Upper lobe of left lung (tissue), 6 donors: ENCODE measurements at regions not wholly inside any gene's neighbourhood (a gene's known extent, or its start where the extent isn't known, plus 50 kb on each side); places are given as distances from the start of the nearest gene placed in this dataset.

Experiments
- ATAC-seq, 2 donors: fragments of 200-7000 bp; cut with Tn5 transposase; one replicate each; pipeline ENCODE4 v1.9.1; 2022; ENCODE audit warnings: mild to moderate bottlenecking in 2 of 2, moderate library complexity in 2 of 2; ENCODE audit not compliant: low FRiP score in 2 of 2
- DNase-seq, 2 donors: peaks; one replicate each; pipeline ENCODE4 v3.0.0-alpha.2; 2019 to 2020
- H3K27ac ChIP-seq, 4 donors: fragments of 200-600 bp; sonication (generic); one replicate each; pipeline ENCODE4 v1.5.1; 2016 to 2019
- H3K27me3 ChIP-seq, 4 donors: fragments of 200-600 bp; sonication (generic); one replicate each; pipeline ENCODE4 v1.5.1; 2017 to 2019
- H3K36me3 ChIP-seq, 4 donors: fragments of 200-600 bp; sonication (generic); one replicate each; pipeline ENCODE4 v1.5.1; 2016 to 2019
- H3K4me1 ChIP-seq, 4 donors: fragments of 200-600 bp; sonication (generic); one replicate each; pipeline ENCODE4 v1.5.1; 2018 to 2019
- H3K4me3 ChIP-seq, 4 donors: fragments of 200-600 bp; sonication (generic); one replicate each; pipeline ENCODE4 v1.5.1; 2017 to 2019; ENCODE audit warnings: mild to moderate bottlenecking in 2 of 4, moderate library complexity in 1 of 4
- H3K9me3 ChIP-seq, 4 donors: fragments of 200-600 bp; sonication (generic); one replicate each; pipeline ENCODE4 v1.5.1; 2018 to 2019
- CTCF ChIP-seq, 6 experiments: fragments of 450-650 bp in 4 of 6; fragments of 200-600 bp in 2 of 6; sonication (generic) in 2 of 6; IDR thresholded peaks; one replicate each; pipeline ENCODE4 v1.5.1; 2016 to 2019; ENCODE audit warnings: antibody characterized with exemption in 6 of 6
- EP300 ChIP-seq, 4 donors: sonication (generic); formaldehyde crosslinking; IDR thresholded peaks; one replicate each; pipeline ENCODE4 v1.5.1; 2017; ENCODE audit warnings: antibody characterized with exemption in 4 of 4, control low read depth in 2 of 4
- POLR2A ChIP-seq, 4 donors: fragments of 450-650 bp; IDR thresholded peaks; one replicate each; pipeline ENCODE4 v1.5.1; 2016 to 2017; ENCODE audit warnings: antibody characterized with exemption in 4 of 4, mild to moderate bottlenecking in 2 of 4
- POLR2AphosphoS5 ChIP-seq, 2 donors: sonication (generic); formaldehyde crosslinking; IDR thresholded peaks; one replicate each; pipeline ENCODE4 v1.5.1; 2017; ENCODE audit warnings: antibody characterized with exemption in 2 of 2
- WGBS, 2 donors: methylation state at CpG; one replicate each; pipeline ENCODE4 v1.1.5; 2017 to 2018; 5-methylcytosine and 5-hydroxymethylcytosine counted together
- donor health status: DM: no; HTN: no; CAD: no; lungs with moderate emphysema.
- donor health status: DM: no; HTN: yes; CAD: no; lungs with severe emphysema.

- DNase-seq (no peak), ATAC-seq (no peak)
- Histone ChIP-seq H3K27me3 (no peaks in the 10 kb centered on the region), H3K4me1 (no peaks in the 10 kb centered on the region), H3K27ac (no peak overlapping the region), H3K36me3 (no peaks in the 10 kb centered on the region), H3K9me3 (no peaks in the 10 kb centered on the region), H3K4me3 (no peak overlapping the region)
- 62 to 71% methylated on average over 4 of the region's 4 CpGs for WGBS, 2 donors
- TF ChIP-seq CTCF (IDR thresholded peaks at IDR 0.05) (no peak), POLR2A (IDR thresholded peaks at IDR 0.05) (no peak), POLR2AphosphoS5 (IDR thresholded peaks at IDR 0.05) (no peak), EP300 (IDR thresholded peaks at IDR 0.05) (no peak)
Observed at GRCh38 chr16:51731160-51731559, 580.1 kb upstream of the SALL1 start.

GRCh38 chr16:51723036-51723724 is 572.1 kb upstream of the SALL1 start:
- no peak for TF ChIP-seq POLR2AphosphoS5 (IDR thresholded peaks at IDR 0.05)
- TF ChIP-seq CTCF (IDR thresholded peaks at IDR 0.05), result no peak
- no peak for TF ChIP-seq POLR2A (IDR thresholded peaks at IDR 0.05)
- TF ChIP-seq EP300 (IDR thresholded peaks at IDR 0.05), result no peak
- no peak for DNase-seq
- Histone ChIP-seq H3K9me3 (no peaks in the 10 kb centered on the region), H3K4me3 (no peak overlapping the region), H3K27ac (no peak overlapping the region), H3K27me3 (no peaks in the 10 kb centered on the region), H3K36me3 (no peaks in the 10 kb centered on the region), H3K4me1 (no peaks in the 10 kb centered on the region)
- ATAC-seq, result no peak
- 16 to 27% methylated on average over 8 of the region's 8 CpGs for WGBS, 2 donors

GRCh38 chr16:51722467-51722866 is 571.4 kb upstream of the SALL1 start:
- Histone ChIP-seq H3K27ac (no peak overlapping the region), H3K27me3 (no peaks in the 10 kb centered on the region), H3K36me3 (no peaks in the 10 kb centered on the region), H3K4me1 (no peaks in the 10 kb centered on the region), H3K4me3 (no peak overlapping the region), H3K9me3 (no peaks in the 10 kb centered on the region)
- no peak for ATAC-seq
- TF ChIP-seq CTCF (IDR thresholded peaks at IDR 0.05), result no peak
- no peak for TF ChIP-seq POLR2A (IDR thresholded peaks at IDR 0.05)
- no peak for TF ChIP-seq POLR2AphosphoS5 (IDR thresholded peaks at IDR 0.05)
- no peak for TF ChIP-seq EP300 (IDR thresholded peaks at IDR 0.05)
- no peak for DNase-seq

GRCh38 chr16:51719376-51719775 is 568.3 kb upstream of the SALL1 start:
- Histone ChIP-seq H3K4me3 (no peak overlapping the region), H3K27me3 (no peaks in the 10 kb centered on the region), H3K36me3 (no peaks in the 10 kb centered on the region), H3K4me1 (no peaks in the 10 kb centered on the region), H3K9me3 (peaks cover 0 to 3% (median 1%) of the 10 kb centered on the region in 4 donors), H3K27ac (no peak overlapping the region)
- TF ChIP-seq POLR2AphosphoS5 (IDR thresholded peaks at IDR 0.05) (no peak), EP300 (IDR thresholded peaks at IDR 0.05) (no peak), CTCF (IDR thresholded peaks at IDR 0.05) (no peak), POLR2A (IDR thresholded peaks at IDR 0.05) (no peak)
- ATAC-seq (no peak), DNase-seq (no peak)
- 83 to 89% methylated on average over 3 of the region's 3 CpGs for WGBS, 2 donors

GRCh38 chr16:51716195-51716594 is 565.1 kb upstream of the SALL1 start:
- Histone ChIP-seq H3K4me1 (no peaks in the 10 kb centered on the region), H3K36me3 (no peaks in the 10 kb centered on the region), H3K27ac (no peak overlapping the region), H3K9me3 (peaks cover 0 to 7% (median 6%) of the 10 kb centered on the region in 4 donors), H3K4me3 (no peak overlapping the region), H3K27me3 (no peaks in the 10 kb centered on the region)
- TF ChIP-seq POLR2A (IDR thresholded peaks at IDR 0.05), result no peak
- TF ChIP-seq POLR2AphosphoS5 (IDR thresholded peaks at IDR 0.05), result no peak
- no peak for TF ChIP-seq CTCF (IDR thresholded peaks at IDR 0.05)
- no peak for TF ChIP-seq EP300 (IDR thresholded peaks at IDR 0.05)
- 70 to 75% methylated on average over 1 of the region's 1 CpG for WGBS, 2 donors
- DNase-seq, result no peak
- no peak for ATAC-seq
